ENCODE measurements at regions not wholly inside any gene's neighbourhood (a gene's known extent, or its start where the extent isn't known, plus 50 kb on each side); places are given as distances from the start of the nearest gene placed in this dataset.

DNA sequence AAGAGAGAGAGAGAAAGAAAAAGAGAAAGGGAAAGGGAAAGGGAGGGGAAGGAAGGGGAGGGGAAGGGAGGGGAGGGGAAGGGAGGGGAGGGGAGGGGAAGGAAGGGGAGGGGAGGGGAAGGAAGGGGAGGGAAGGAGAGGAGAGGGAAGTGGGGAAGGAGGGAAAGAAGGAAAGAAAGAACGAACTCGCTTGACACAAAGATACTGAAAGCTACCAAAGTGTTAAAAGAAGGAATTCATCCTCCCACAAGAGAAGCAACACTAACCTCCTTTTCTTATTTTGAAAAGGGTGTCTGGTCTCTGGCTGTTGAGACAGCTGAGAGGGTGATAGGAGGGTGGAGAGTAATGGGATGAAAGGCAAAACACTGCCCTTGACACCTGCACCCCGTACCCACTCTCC is 172.6 kb downstream of the SHANK2 start:
- ATAC-seq, result no peak
- DNase-seq, result no peak
- H3K4me1 ChIP-seq (ENCODE audit: insufficient read depth, low read length), result peaks cover 6% of the 10 kb centered on the region; the same call in 1 of the 2 replicates
- no peak overlapping the region for H3K9ac ChIP-seq (ENCODE audit: low read length)
- no peaks in the 10 kb centered on the region for H4K20me1 ChIP-seq (ENCODE audit: low read length)
- no TSS peak for BruUV-seq (replicated peaks)
- H2AFZ ChIP-seq (ENCODE audit: low read length), result no peak overlapping the region
- no peaks in the 10 kb centered on the region for H3K79me2 ChIP-seq (ENCODE audit: low read length)
- no peaks in the 10 kb centered on the region; the same call in 1 of the 2 replicates for H3K36me3 ChIP-seq (ENCODE audit: low read depth, low read length)
- no peak overlapping the region for H3K27ac ChIP-seq (ENCODE audit: low read length)
- no peaks in the 10 kb centered on the region for H3K27me3 ChIP-seq (ENCODE audit: low read length)
- ChIA-PET CTCF (no interaction called here), POLR2A (ENCODE audit: unreplicated experiment) (no interaction called here)
- H3K4me3 ChIP-seq (ENCODE audit: low read length), result no peak overlapping the region
- no peaks in the 10 kb centered on the region for H3K9me3 ChIP-seq (ENCODE audit: low read length)
- no peaks in the 10 kb centered on the region for H3F3A ChIP-seq (ENCODE audit: low read length, unreplicated experiment)
- intact Hi-C loops (cut with micrococcal nuclease), result no loop called here
- no peak overlapping the region for H3K4me2 ChIP-seq (ENCODE audit: low read length)
- TF ChIP-seq EZH2 (IDR thresholded peaks at IDR 0.05; ENCODE audit: low read length, unreplicated experiment) (no peak), EZH2phosphoT487 (IDR thresholded peaks at IDR 0.05; ENCODE audit: borderline replicate concordance, low read length) (no peak)
- TF ChIP-seq, protein P1, sequence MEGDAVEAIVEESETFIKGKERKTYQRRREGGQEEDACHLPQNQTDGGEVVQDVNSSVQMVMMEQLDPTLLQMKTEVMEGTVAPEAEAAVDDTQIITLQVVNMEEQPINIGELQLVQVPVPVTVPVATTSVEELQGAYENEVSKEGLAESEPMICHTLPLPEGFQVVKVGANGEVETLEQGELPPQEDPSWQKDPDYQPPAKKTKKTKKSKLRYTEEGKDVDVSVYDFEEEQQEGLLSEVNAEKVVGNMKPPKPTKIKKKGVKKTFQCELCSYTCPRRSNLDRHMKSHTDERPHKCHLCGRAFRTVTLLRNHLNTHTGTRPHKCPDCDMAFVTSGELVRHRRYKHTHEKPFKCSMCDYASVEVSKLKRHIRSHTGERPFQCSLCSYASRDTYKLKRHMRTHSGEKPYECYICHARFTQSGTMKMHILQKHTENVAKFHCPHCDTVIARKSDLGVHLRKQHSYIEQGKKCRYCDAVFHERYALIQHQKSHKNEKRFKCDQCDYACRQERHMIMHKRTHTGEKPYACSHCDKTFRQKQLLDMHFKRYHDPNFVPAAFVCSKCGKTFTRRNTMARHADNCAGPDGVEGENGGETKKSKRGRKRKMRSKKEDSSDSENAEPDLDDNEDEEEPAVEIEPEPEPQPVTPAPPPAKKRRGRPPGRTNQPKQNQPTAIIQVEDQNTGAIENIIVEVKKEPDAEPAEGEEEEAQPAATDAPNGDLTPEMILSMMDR (conservative IDR thresholded peaks at IDR 0.05; ENCODE audit: low read depth, low read length), result no peak
- no peaks in the 10 kb centered on the region for H3K9me2 ChIP-seq (replicated peaks; ENCODE audit: low read length)

DNA sequence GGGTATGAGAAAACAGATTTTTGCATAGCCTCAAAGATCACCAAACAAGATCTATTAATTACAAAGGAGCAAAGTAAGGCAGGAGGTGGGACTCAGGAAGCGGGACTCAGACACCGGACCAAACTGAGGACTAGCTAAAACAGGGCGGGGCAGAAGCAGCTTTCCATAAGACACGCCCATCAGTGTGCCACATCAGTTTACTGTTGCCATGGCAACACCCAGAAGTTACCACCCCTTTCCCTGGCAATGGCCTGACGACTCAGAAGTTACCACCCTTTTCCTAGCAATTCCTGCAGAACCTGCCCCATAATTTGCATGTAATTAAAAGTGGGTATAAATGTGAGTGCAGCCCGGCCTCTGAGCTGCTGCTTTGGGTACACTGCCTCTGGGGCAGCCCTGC is 173.9 kb downstream of the SHANK2 start:
- Histone ChIP-seq H3F3A (ENCODE audit: low read length, unreplicated experiment) (no peaks in the 10 kb centered on the region), H3K4me3 (ENCODE audit: low read length) (no peak overlapping the region), H4K20me1 (ENCODE audit: low read length) (no peaks in the 10 kb centered on the region), H3K27ac (ENCODE audit: low read length) (no peak overlapping the region), H2AFZ (ENCODE audit: low read length) (no peak overlapping the region), H3K79me2 (ENCODE audit: low read length) (no peaks in the 10 kb centered on the region), H3K36me3 (ENCODE audit: low read depth, low read length) (peaks cover 4% of the 10 kb centered on the region; the same call in 1 of the 2 replicates), H3K9me3 (ENCODE audit: low read length) (no peaks in the 10 kb centered on the region), H3K27me3 (ENCODE audit: low read length) (no peaks in the 10 kb centered on the region), H3K4me1 (ENCODE audit: insufficient read depth, low read length) (peaks cover 6% of the 10 kb centered on the region; the same call in 1 of the 2 replicates), H3K9me2 (replicated peaks; ENCODE audit: low read length) (no peaks in the 10 kb centered on the region), H3K9ac (ENCODE audit: low read length) (no peak overlapping the region), H3K4me2 (ENCODE audit: low read length) (no peak overlapping the region)
- BruUV-seq (replicated peaks), result no TSS peak
- CTCF ChIA-PET, result no interaction called here
- intact Hi-C loops (cut with micrococcal nuclease), result no loop called here
- TF ChIP-seq, protein P1 (conservative IDR thresholded peaks at IDR 0.05; ENCODE audit: low read depth, low read length), result no peak
- TF ChIP-seq EZH2 (IDR thresholded peaks at IDR 0.05; ENCODE audit: low read length, unreplicated experiment), result no peak
- no peak for TF ChIP-seq EZH2phosphoT487 (IDR thresholded peaks at IDR 0.05; ENCODE audit: borderline replicate concordance, low read length)
- no peak for ATAC-seq
- POLR2A ChIA-PET (ENCODE audit: unreplicated experiment), result no interaction called here
- peak; percentile 50 for DNase-seq

- no peak for ATAC-seq
- H3K79me2 ChIP-seq (ENCODE audit: low read length), result no peaks in the 10 kb centered on the region
- peaks cover 6% of the 10 kb centered on the region; the same call in 1 of the 2 replicates for H3K4me1 ChIP-seq (ENCODE audit: insufficient read depth, low read length)
- no peaks in the 10 kb centered on the region for H3K27me3 ChIP-seq (ENCODE audit: low read length)
- no peak overlapping the region for H3K4me3 ChIP-seq (ENCODE audit: low read length)
- ChIA-PET POLR2A (ENCODE audit: unreplicated experiment) (no interaction called here), CTCF (no interaction called here)
- intact Hi-C loops (cut with micrococcal nuclease), result no loop called here
- H2AFZ ChIP-seq (ENCODE audit: low read length), result no peak overlapping the region
- H3F3A ChIP-seq (ENCODE audit: low read length, unreplicated experiment), result no peaks in the 10 kb centered on the region
- no peak overlapping the region for H3K4me2 ChIP-seq (ENCODE audit: low read length)
- H3K9me3 ChIP-seq (ENCODE audit: low read length), result no peaks in the 10 kb centered on the region
- H3K9me2 ChIP-seq (replicated peaks; ENCODE audit: low read length), result no peaks in the 10 kb centered on the region
- DNase-seq, result no peak
- no TSS peak for BruUV-seq (replicated peaks)
- H3K9ac ChIP-seq (ENCODE audit: low read length), result no peak overlapping the region
- H3K27ac ChIP-seq (ENCODE audit: low read length), result no peak overlapping the region
- H3K36me3 ChIP-seq (ENCODE audit: low read depth, low read length), result 0 out of 2 replicates have a peak, but pooled peaks cover 4% of the 10 kb centered on the region
- no peaks in the 10 kb centered on the region for H4K20me1 ChIP-seq (ENCODE audit: low read length)
- TF ChIP-seq, protein P1 (conservative IDR thresholded peaks at IDR 0.05; ENCODE audit: low read depth, low read length), result no peak
- no peak for TF ChIP-seq EZH2 (IDR thresholded peaks at IDR 0.05; ENCODE audit: low read length, unreplicated experiment)
- no peak for TF ChIP-seq EZH2phosphoT487 (IDR thresholded peaks at IDR 0.05; ENCODE audit: borderline replicate concordance, low read length)
Measured at GRCh38 chr11:71076525-71077304, 175.7 kb downstream of the SHANK2 start.
